GM12878 (cell line): ENCODE measurements at regions not wholly inside any gene's neighbourhood (a gene's known extent, or its start where the extent isn't known, plus 50 kb on each side); places are given as distances from the start of the nearest gene placed in this dataset.

Source experiments
- ATAC-seq: fragments of 200-7000 bp; cut with Tn5 transposase; 3 replicates; pipeline ENCODE4 v1.9.1; 2020; ENCODE audit warnings: mild to moderate bottlenecking, moderate library complexity
- BruUV-seq: library from RNA; stranded (reverse); fragments of 400-500 nt; replicated peaks from 2 replicates; lab custom pipeline; 2021; lab: Mats Ljungman, UMichigan
- CTCF ChIA-PET: fragments of 300-600 bp; sonication (Branson Sonifier 250); formaldehyde crosslinking; extraction: SDS; loops from one replicate; lab custom pipeline; 2021; ENCODE audit warnings: inconsistent platforms; lab: Yijun Ruan, JAX
- POLR2A ChIA-PET: fragments of 350-600 bp; formaldehyde crosslinking; extraction: SDS; loops from one replicate; lab custom pipeline; 2021; ENCODE audit warnings: inconsistent platforms; lab: Charles Lee
- RAD21 ChIA-PET: fragments of 300-600 bp; sonication (Branson Sonifier 250); formaldehyde crosslinking; loops from one replicate; lab custom pipeline; 2023; ENCODE audit warnings: antibody characterized with exemption; ENCODE audit not compliant: unreplicated experiment; lab: Charles Lee
- SMC1A ChIA-PET: fragments of 300-600 bp; sonication (Branson Sonifier 250); formaldehyde crosslinking; loops from one replicate; lab custom pipeline; 2023; ENCODE audit not compliant: unreplicated experiment, uncharacterized antibody; lab: Charles Lee
- DNase-seq: peaks from one replicate; pipeline ENCODE4 v3.0.0-alpha.2; 2011; ENCODE audit warnings: low read depth, low spot score
- FAIRE-seq: peaks from 3 replicates; lab custom pipeline; 2011; peaks lifted over from hg19 to GRCh38; lab: Jason Lieb, UNC
- H2AFZ ChIP-seq: 2 replicates; pipeline ENCODE4 v1.6.0; 2011; ENCODE audit warnings: low read depth, low read length, control low read depth; ENCODE audit not compliant: control insufficient read depth
- H3K27ac ChIP-seq: 2 replicates; pipeline ENCODE4 v1.5.1; 2011; ENCODE audit warnings: control low read depth; ENCODE audit not compliant: control insufficient read depth, insufficient read depth
- H3K27me3 ChIP-seq, 2 experiments: replicated peaks in 1 of 2; 2 replicates each; pipeline versions ENCODE4 v1.6.0 to v1.6.1; 2011; ENCODE audit warnings: low read length in 1 of 2; ENCODE audit not compliant: control insufficient read depth in 2 of 2, insufficient read depth in 2 of 2
- H3K36me3 ChIP-seq, 2 experiments: 2 replicates each; pipeline ENCODE4 v1.5.1; 2011; ENCODE audit warnings: low read length in 1 of 2; ENCODE audit not compliant: control insufficient read depth in 2 of 2, insufficient read depth in 2 of 2
- H3K4me1 ChIP-seq: 2 replicates; pipeline ENCODE4 v1.6.1; 2011; ENCODE audit warnings: mild to moderate bottlenecking, low read length, moderate library complexity, mixed read lengths; ENCODE audit not compliant: control insufficient read depth, insufficient read depth
- H3K4me2 ChIP-seq: 2 replicates; pipeline ENCODE4 v1.6.0; 2011; ENCODE audit warnings: control low read depth; ENCODE audit not compliant: control insufficient read depth, insufficient read depth
- H3K4me3 ChIP-seq: fragments of 200-600 bp; sonication (generic); 2 replicates; pipeline ENCODE4 v1.5.1; 2016
- H3K79me2 ChIP-seq: 2 replicates; pipeline ENCODE4 v1.6.0; 2011; ENCODE audit warnings: low read length; ENCODE audit not compliant: control insufficient read depth, insufficient read depth
- H3K9ac ChIP-seq: 2 replicates; pipeline ENCODE4 v1.8.0; 2011; ENCODE audit warnings: low read length, control low read depth, mixed read lengths; ENCODE audit not compliant: control insufficient read depth, insufficient read depth
- H3K9me3 ChIP-seq: replicated peaks from 3 replicates; pipeline ENCODE4 v1.5.1; 2011; ENCODE audit warnings: mild to moderate bottlenecking, low read length; ENCODE audit not compliant: control insufficient read depth, insufficient read depth
- H4K20me1 ChIP-seq: 2 replicates; pipeline ENCODE4 v1.6.0; 2011; ENCODE audit not compliant: control insufficient read depth, insufficient read depth
- ATF2 ChIP-seq: IDR thresholded peaks from 2 replicates; pipeline ENCODE4 v1.6.1; 2012; ENCODE audit warnings: low read length, inconsistent platforms
- FOS ChIP-seq: IDR thresholded peaks from 3 replicates; pipeline ENCODE4 v1.6.1; 2011; ENCODE audit warnings: borderline replicate concordance; ENCODE audit not compliant: insufficient read length; ENCODE audit errors: extremely low read depth
- USF1 ChIP-seq: IDR thresholded peaks from 2 replicates; pipeline ENCODE4 v1.6.1; 2011; ENCODE audit warnings: borderline replicate concordance, low read depth, mild to moderate bottlenecking, moderate library complexity, mixed read lengths, low read length; ENCODE audit not compliant: insufficient read depth; ENCODE audit errors: extremely low read length
- USF2 ChIP-seq: IDR thresholded peaks from 2 replicates; pipeline ENCODE4 v1.6.1; 2011; ENCODE audit warnings: low read depth, low read length, improper control_type of control experiment, borderline replicate concordance
- WGBS: methylation state at CpG from one replicate; pipeline ENCODE4 v1.1.6; 2016; ENCODE audit warnings: low lambda C conversion rate; ENCODE audit not compliant: insufficient replicate concordance, insufficient coverage; ENCODE audit errors: missing lambda C conversion rate; 5-methylcytosine and 5-hydroxymethylcytosine counted together
- in situ Hi-C: fragments of 300-500 bp; cut with MboI; formaldehyde crosslinking; loops from 9 replicates; pipeline ENCODE4 v1.14.3; 2018; ENCODE audit warnings: mixed read lengths
- intact Hi-C: fragments of 100-400 bp; cut with micrococcal nuclease; formaldehyde crosslinking; loops from one replicate; pipeline ENCODE4 v1.14.2; 2022; ENCODE audit not compliant: unreplicated experiment

GRCh38 chr1:239956263-239956662, 135.4 kb upstream of the FMN2 start:
- Histone ChIP-seq H3K79me2 (no peaks in the 10 kb centered on the region), H3K27ac (no peak overlapping the region), H3K9ac (no peak overlapping the region), H2AFZ (no peak overlapping the region), H3K4me2 (no peak overlapping the region), H3K27me3 (no peaks in the 10 kb centered on the region), H4K20me1 (no peaks in the 10 kb centered on the region), H3K36me3 (no peaks in the 10 kb centered on the region), H3K9me3 (no peaks in the 10 kb centered on the region), H3K4me1 (no peaks in the 10 kb centered on the region)
- ChIA-PET RAD21 (no interaction called here), POLR2A (no interaction called here), CTCF (no interaction called here)
- ATAC-seq: no peak
- intact Hi-C loops: no loop called here
- in situ Hi-C loops: no loop called here
- WGBS: 32% methylated on average over 6 of the region's 6 CpGs
- no peak for TF ChIP-seq FOS
- no peak for TF ChIP-seq USF1
- no peak for TF ChIP-seq USF2
- no peak for TF ChIP-seq ATF2
- TF ChIP-seq, all 136 proteins: peak for 0
- no TSS peak for BruUV-seq
- DNase-seq (no peak), FAIRE-seq (no peak)
- no peak overlapping the region for H3K4me3 ChIP-seq
- SMC1A ChIA-PET: no interaction called here
